ENCODE measurements at regions not wholly inside any gene's neighbourhood (a gene's known extent, or its start where the extent isn't known, plus 50 kb on each side); places are given as distances from the start of the nearest gene placed in this dataset.

- no peaks in the 10 kb centered on the region for H3K4me1 ChIP-seq
- peaks cover 9% of the 10 kb centered on the region for H3K27me3 ChIP-seq (ENCODE audit: low read depth)
- in situ Hi-C loops (cut with MboI; ENCODE audit: low sequenced_read_pairs) = no loop called here
- no peaks in the 10 kb centered on the region for H3K9me3 ChIP-seq
- no peak overlapping the region for H3K4me3 ChIP-seq
- no peak for DNase-seq (ENCODE audit: low spot score in 2 of 2)
- no peaks in the 10 kb centered on the region for H3K36me3 ChIP-seq (replicated peaks)
Observed at GRCh38 chr3:25114532-25114931, 313.5 kb upstream of the RARB start.

DNA sequence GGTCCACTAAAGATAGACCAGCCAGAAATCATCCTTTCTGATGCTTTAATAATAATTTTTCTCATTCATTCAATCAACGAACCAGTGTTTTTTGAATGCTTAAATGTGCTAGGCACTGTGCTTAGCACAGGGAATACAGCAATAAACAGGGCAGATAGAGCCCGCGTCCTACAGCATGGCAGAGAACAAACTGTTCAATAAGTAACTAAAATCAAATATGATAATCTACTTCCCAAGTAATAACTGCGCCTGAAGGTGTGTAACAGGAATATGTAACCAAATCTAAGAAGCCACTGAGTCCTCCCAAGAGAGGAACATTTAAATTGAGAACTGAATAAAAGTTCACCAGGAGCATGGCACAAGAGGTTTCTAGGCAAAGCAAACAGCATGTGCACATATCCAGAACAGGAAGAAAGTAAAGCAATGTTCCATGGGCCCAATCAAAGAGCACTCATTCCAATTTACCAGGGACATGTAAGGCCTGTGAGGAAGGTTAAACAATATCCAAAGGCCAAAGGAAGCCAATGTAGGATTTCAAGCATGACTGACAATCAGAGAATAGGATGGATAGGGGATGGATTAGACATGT, 311.0 kb upstream of the RARB start:
- no peaks in the 10 kb centered on the region for H3K36me3 ChIP-seq (replicated peaks)
- no peaks in the 10 kb centered on the region for H3K27me3 ChIP-seq (ENCODE audit: low read depth)
- no peak for DNase-seq (ENCODE audit: low spot score in 2 of 2)
- in situ Hi-C loops (cut with MboI; ENCODE audit: low sequenced_read_pairs) = no loop called here
- no peak overlapping the region for H3K4me3 ChIP-seq
- H3K4me1 ChIP-seq = no peaks in the 10 kb centered on the region
- H3K9me3 ChIP-seq = no peaks in the 10 kb centered on the region

DNA sequence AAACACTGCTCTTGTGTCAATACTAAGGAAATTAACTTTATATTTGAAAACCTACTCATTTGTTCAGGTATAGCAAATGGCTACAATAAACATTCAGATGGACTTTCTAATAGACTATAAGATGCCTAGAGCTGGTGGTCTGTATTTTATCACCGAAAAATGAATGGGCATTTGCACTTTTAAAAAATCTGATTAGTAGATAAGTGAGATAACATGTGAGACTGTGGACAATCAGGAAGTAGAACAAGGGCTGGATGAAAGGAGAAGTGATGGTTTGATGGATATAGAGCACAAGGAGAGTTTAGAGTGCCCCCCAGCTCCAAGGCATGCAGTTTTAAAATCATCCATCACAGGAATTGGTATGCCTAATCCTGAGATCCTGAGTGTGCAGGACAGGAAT, 308.4 kb upstream of the RARB start:
- no peaks in the 10 kb centered on the region for H3K4me1 ChIP-seq
- H3K36me3 ChIP-seq (replicated peaks) = no peaks in the 10 kb centered on the region
- no peak for DNase-seq (ENCODE audit: low spot score in 2 of 2)
- no peaks in the 10 kb centered on the region for H3K27me3 ChIP-seq (ENCODE audit: low read depth)
- no peak overlapping the region for H3K4me3 ChIP-seq
- no peaks in the 10 kb centered on the region for H3K9me3 ChIP-seq
- in situ Hi-C loops (cut with MboI; ENCODE audit: low sequenced_read_pairs) = no loop called here

DNA sequence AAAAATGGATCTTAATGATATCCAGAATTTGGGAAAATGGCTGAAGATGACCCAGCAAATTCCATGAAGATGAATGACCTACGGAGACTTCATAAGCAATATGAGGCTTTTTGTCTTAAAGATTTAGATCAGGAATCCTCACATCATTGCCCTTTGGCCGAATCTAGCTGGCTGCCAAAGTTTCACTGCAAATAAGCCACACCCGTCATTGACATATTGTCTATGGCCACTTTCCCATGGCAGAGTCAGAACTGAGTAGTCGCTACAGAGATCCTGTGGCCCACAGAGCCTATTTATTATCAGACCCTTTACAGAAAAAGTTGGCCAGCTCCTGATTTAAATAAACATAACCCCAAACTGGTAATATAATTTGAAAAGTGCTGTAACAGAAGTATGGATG, 307.4 kb upstream of the RARB start:
- no peak for DNase-seq (ENCODE audit: low spot score in 2 of 2)
- Histone ChIP-seq H3K36me3 (replicated peaks) (no peaks in the 10 kb centered on the region), H3K9me3 (no peaks in the 10 kb centered on the region), H3K27me3 (ENCODE audit: low read depth) (no peaks in the 10 kb centered on the region), H3K4me1 (no peaks in the 10 kb centered on the region), H3K4me3 (no peak overlapping the region)
- in situ Hi-C loops (cut with MboI; ENCODE audit: low sequenced_read_pairs) = no loop called here

GRCh38 chr3:25125201-25125600, 302.9 kb upstream of the RARB start:
- in situ Hi-C loops (cut with MboI; ENCODE audit: low sequenced_read_pairs) = no loop called here
- H3K36me3 ChIP-seq (replicated peaks) = no peaks in the 10 kb centered on the region
- DNase-seq (ENCODE audit: low spot score in 2 of 2) = no peak

DNA sequence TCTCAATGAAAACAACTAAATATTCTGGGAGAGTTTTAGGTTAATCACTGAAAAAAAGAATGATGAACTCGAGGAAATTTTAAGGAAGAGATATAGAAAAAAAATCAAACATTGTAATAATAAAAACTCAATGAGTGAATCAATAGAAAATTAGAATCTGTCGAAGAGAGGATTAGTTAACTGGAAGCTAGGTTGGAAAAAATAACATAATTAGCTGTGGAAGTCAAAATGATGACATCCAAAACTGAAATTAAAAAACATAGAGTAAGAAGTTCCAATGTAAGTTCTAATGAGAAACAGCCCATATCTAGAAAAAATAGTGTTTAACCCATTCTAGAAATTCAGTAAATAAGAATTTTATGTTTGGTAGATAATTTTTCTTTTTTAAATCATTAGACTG, 299.3 kb upstream of the RARB start:
- Histone ChIP-seq H3K4me3 (no peak overlapping the region), H3K4me1 (no peaks in the 10 kb centered on the region), H3K27me3 (ENCODE audit: low read depth) (0 out of 2 replicates have a peak, but pooled peaks cover 2% of the 10 kb centered on the region), H3K9me3 (0 out of 2 replicates have a peak, but pooled peaks cover 7% of the 10 kb centered on the region), H3K36me3 (replicated peaks) (no peaks in the 10 kb centered on the region)
- no peak for DNase-seq (ENCODE audit: low spot score in 2 of 2)
- in situ Hi-C loops (cut with MboI; ENCODE audit: low sequenced_read_pairs) = no loop called here

More at GRCh38 chr3:25125201-25125600, 302.9 kb upstream of the RARB start:
- Histone ChIP-seq H3K27me3 (ENCODE audit: low read depth) (no peaks in the 10 kb centered on the region), H3K9me3 (0 out of 2 replicates have a peak, but pooled peaks cover 7% of the 10 kb centered on the region), H3K4me3 (no peak overlapping the region), H3K4me1 (no peaks in the 10 kb centered on the region)

- H3K9me3 ChIP-seq = 0 out of 2 replicates have a peak, but pooled peaks cover 7% of the 10 kb centered on the region
- H3K27me3 ChIP-seq (ENCODE audit: low read depth) = 0 out of 2 replicates have a peak, but pooled peaks cover 2% of the 10 kb centered on the region
- no peak for DNase-seq (ENCODE audit: low spot score in 2 of 2)
- H3K4me3 ChIP-seq = no peak overlapping the region
- in situ Hi-C loops (cut with MboI; ENCODE audit: low sequenced_read_pairs) = no loop called here
- no peaks in the 10 kb centered on the region for H3K36me3 ChIP-seq (replicated peaks)
- H3K4me1 ChIP-seq = no peaks in the 10 kb centered on the region
Observed at GRCh38 chr3:25130724-25131520, 297.1 kb upstream of the RARB start.

GRCh38 chr3:25133588-25133987, 294.5 kb upstream of the RARB start:
- in situ Hi-C loops (cut with MboI; ENCODE audit: low sequenced_read_pairs) = no loop called here

DNA sequence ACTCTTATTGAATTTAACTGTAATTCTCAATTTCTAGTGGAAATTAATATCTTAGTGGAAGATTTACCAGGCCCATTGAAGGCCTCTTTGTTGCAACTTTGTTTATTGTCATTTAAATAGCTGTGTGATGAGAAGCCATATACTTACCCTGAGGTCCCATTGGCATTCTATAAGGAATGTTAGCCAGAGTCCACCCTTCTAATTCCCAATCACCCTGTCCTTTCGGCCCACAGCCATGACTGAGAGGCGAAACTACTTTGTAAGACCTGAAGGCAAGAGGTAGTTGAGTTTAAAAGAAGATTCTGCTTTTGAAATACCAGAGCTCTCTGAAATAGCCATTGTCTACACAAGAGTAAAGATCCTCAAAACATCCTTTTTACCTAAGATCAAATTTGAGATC, 290.5 kb upstream of the RARB start:
- no peaks in the 10 kb centered on the region for H3K36me3 ChIP-seq (replicated peaks)
- no peaks in the 10 kb centered on the region for H3K9me3 ChIP-seq
- H3K4me1 ChIP-seq = no peaks in the 10 kb centered on the region
- DNase-seq (ENCODE audit: low spot score in 2 of 2) = no peak
- in situ Hi-C loops (cut with MboI; ENCODE audit: low sequenced_read_pairs) = no loop called here
- H3K27me3 ChIP-seq (ENCODE audit: low read depth) = no peaks in the 10 kb centered on the region
- H3K4me3 ChIP-seq = no peak overlapping the region

More at GRCh38 chr3:25133588-25133987, 294.5 kb upstream of the RARB start:
- Histone ChIP-seq H3K4me3 (no peak overlapping the region), H3K9me3 (0 out of 2 replicates have a peak, but pooled peaks cover 5% of the 10 kb centered on the region), H3K36me3 (replicated peaks) (no peaks in the 10 kb centered on the region), H3K4me1 (no peaks in the 10 kb centered on the region), H3K27me3 (ENCODE audit: low read depth) (0 out of 2 replicates have a peak, but pooled peaks cover 2% of the 10 kb centered on the region)
- DNase-seq (ENCODE audit: low spot score in 2 of 2) = no peak

GRCh38 chr3:25139267-25139666, 288.8 kb upstream of the RARB start:
- Histone ChIP-seq H3K4me3 (no peak overlapping the region), H3K9me3 (no peaks in the 10 kb centered on the region), H3K36me3 (replicated peaks) (no peaks in the 10 kb centered on the region), H3K27me3 (ENCODE audit: low read depth) (no peaks in the 10 kb centered on the region), H3K4me1 (no peaks in the 10 kb centered on the region)
- DNase-seq (ENCODE audit: low spot score in 2 of 2) = no peak
- in situ Hi-C loops (cut with MboI; ENCODE audit: low sequenced_read_pairs) = no loop called here

- no peaks in the 10 kb centered on the region for H3K9me3 ChIP-seq
- H3K27me3 ChIP-seq (ENCODE audit: low read depth) = no peaks in the 10 kb centered on the region
- DNase-seq (ENCODE audit: low spot score in 2 of 2) = no peak
- no peaks in the 10 kb centered on the region for H3K36me3 ChIP-seq (replicated peaks)
- in situ Hi-C loops (cut with MboI; ENCODE audit: low sequenced_read_pairs) = no loop called here
- H3K4me1 ChIP-seq = no peaks in the 10 kb centered on the region
- no peak overlapping the region for H3K4me3 ChIP-seq
Observed at GRCh38 chr3:25142609-25143355, 285.3 kb upstream of the RARB start.

DNA sequence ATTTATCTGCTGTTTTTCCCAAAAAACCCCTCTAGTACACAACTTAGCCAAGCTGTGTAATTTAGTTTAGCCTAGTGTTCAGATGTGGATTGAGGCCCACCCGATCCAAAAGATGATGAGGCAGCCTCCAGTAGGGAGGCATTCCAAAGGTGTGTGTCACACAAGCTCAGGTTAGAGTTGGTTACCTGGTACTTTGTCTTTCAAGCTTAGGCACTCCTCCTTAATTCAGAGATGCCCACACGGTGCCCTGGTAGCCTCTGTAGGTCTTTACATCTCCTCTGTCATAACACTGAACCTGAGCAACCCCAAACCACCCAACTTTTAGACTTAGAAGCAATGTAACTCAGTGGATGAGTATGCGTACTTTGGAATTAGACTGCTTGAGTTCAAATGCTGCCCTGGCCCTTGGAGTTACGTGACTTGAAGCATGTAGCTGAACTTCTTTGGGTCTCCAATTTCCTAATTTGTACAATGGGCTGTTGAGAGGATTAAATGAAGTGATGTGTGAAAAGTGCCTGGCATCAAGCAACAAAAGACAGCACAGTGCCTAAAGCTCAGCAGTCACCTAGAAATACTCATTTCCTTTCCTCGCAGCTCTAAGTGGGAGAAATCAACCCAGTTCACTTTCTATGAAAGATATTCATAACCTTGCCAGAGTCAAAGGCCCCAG, 284.6 kb upstream of the RARB start:
- H3K4me1 ChIP-seq = no peaks in the 10 kb centered on the region

DNA sequence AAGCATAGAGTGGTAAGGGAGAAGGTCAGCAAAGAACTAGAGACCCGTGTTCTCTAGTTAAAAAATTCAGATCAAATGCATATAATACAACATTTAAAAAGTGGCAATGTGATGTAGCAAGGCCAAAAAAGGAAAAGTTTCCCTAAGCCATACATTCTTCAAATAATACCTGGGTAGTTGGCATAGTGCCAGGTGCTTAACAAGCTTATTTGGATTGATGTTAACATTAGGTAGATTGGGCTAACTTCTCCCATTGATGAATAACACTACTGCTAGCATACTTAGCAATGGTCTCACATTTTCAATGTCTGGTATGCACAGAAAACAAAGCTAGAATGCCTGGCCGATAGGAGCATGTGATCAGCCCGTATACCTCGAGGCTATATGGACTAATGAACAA, 283.6 kb upstream of the RARB start:
- in situ Hi-C loops (cut with MboI; ENCODE audit: low sequenced_read_pairs) = no loop called here
- Histone ChIP-seq H3K27me3 (ENCODE audit: low read depth) (no peaks in the 10 kb centered on the region), H3K9me3 (no peaks in the 10 kb centered on the region), H3K4me1 (no peaks in the 10 kb centered on the region), H3K4me3 (no peak overlapping the region), H3K36me3 (replicated peaks) (no peaks in the 10 kb centered on the region)
- DNase-seq (ENCODE audit: low spot score in 2 of 2) = no peak

More for the DNA sequence above, 284.6 kb upstream of the RARB start:
- in situ Hi-C loops (cut with MboI; ENCODE audit: low sequenced_read_pairs) = no loop called here
- H3K4me3 ChIP-seq = no peak overlapping the region
- H3K9me3 ChIP-seq = no peaks in the 10 kb centered on the region
- no peaks in the 10 kb centered on the region for H3K36me3 ChIP-seq (replicated peaks)
- no peaks in the 10 kb centered on the region for H3K27me3 ChIP-seq (ENCODE audit: low read depth)
- DNase-seq (ENCODE audit: low spot score in 2 of 2) = no peak
